ENCODE measurements at regions not wholly inside any gene's neighbourhood (a gene's known extent, or its start where the extent isn't known, plus 50 kb on each side); places are given as distances from the start of the nearest gene placed in this dataset.

DNA sequence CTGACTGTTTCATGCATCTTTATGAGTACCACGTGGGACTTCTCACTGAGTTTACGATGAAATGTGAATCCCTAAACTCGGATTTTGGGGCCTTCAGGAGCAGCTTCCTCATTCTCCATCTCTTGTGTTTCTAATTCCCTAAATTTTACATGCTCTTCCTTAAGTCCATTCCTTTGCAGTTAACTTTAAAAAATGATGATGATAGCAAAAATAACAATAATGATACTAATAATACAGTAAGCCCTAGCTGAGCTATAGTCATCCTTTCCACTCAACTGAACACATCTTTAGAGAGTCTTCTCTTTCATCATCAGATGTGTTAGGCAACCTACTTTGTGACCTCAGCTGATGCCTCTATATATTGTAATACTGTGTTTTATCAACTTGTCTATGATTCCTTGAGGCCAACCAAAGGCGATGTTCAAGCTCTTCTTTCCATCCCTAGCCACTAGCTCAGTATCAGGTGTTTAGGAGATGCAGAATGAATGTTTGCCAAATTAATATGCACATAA lies 1196.4 kb downstream of the VRK1 start:
- H3K9ac ChIP-seq: no peak overlapping the region
- no peak for TF ChIP-seq NFIC (IDR thresholded peaks at IDR 0.05; ENCODE audit: borderline replicate concordance)
- TF ChIP-seq, protein P1, sequence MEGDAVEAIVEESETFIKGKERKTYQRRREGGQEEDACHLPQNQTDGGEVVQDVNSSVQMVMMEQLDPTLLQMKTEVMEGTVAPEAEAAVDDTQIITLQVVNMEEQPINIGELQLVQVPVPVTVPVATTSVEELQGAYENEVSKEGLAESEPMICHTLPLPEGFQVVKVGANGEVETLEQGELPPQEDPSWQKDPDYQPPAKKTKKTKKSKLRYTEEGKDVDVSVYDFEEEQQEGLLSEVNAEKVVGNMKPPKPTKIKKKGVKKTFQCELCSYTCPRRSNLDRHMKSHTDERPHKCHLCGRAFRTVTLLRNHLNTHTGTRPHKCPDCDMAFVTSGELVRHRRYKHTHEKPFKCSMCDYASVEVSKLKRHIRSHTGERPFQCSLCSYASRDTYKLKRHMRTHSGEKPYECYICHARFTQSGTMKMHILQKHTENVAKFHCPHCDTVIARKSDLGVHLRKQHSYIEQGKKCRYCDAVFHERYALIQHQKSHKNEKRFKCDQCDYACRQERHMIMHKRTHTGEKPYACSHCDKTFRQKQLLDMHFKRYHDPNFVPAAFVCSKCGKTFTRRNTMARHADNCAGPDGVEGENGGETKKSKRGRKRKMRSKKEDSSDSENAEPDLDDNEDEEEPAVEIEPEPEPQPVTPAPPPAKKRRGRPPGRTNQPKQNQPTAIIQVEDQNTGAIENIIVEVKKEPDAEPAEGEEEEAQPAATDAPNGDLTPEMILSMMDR (IDR thresholded peaks at IDR 0.05): no peak
- TF ChIP-seq, protein P2, sequence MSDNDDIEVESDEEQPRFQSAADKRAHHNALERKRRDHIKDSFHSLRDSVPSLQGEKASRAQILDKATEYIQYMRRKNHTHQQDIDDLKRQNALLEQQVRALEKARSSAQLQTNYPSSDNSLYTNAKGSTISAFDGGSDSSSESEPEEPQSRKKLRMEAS (IDR thresholded peaks at IDR 0.05; ENCODE audit: low read depth): no peak
- no peak for TF ChIP-seq POLR2AphosphoS5 (IDR thresholded peaks at IDR 0.05; ENCODE audit: low read depth, low read length)
- TF ChIP-seq GABPA (IDR thresholded peaks at IDR 0.05; ENCODE audit: low read depth): no peak
- no peak for TF ChIP-seq SIN3A (IDR thresholded peaks at IDR 0.05; ENCODE audit: borderline replicate concordance, low read depth, low read length)
- TF ChIP-seq, protein P3, sequence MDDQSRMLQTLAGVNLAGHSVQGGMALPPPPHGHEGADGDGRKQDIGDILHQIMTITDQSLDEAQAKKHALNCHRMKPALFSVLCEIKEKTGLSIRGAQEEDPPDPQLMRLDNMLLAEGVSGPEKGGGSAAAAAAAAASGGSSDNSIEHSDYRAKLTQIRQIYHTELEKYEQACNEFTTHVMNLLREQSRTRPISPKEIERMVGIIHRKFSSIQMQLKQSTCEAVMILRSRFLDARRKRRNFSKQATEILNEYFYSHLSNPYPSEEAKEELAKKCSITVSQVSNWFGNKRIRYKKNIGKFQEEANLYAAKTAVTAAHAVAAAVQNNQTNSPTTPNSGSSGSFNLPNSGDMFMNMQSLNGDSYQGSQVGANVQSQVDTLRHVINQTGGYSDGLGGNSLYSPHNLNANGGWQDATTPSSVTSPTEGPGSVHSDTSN (IDR thresholded peaks at IDR 0.05): no peak
- TF ChIP-seq FOXJ3 (CRISPR knock-in tag; IDR thresholded peaks at IDR 0.05): no peak
- no peak for TF ChIP-seq RFX5 (IDR thresholded peaks at IDR 0.05; ENCODE audit: low read length)
- TF ChIP-seq RCOR1 (IDR thresholded peaks at IDR 0.05; ENCODE audit: low read length): no peak
- TF ChIP-seq EP300 (IDR thresholded peaks at IDR 0.05; ENCODE audit: borderline replicate concordance in 1 of 2, low read depth in 1 of 2, low read length in 1 of 2): no peak
- no peak for TF ChIP-seq TCF12 (IDR thresholded peaks at IDR 0.05)
- TF ChIP-seq, protein P4, sequence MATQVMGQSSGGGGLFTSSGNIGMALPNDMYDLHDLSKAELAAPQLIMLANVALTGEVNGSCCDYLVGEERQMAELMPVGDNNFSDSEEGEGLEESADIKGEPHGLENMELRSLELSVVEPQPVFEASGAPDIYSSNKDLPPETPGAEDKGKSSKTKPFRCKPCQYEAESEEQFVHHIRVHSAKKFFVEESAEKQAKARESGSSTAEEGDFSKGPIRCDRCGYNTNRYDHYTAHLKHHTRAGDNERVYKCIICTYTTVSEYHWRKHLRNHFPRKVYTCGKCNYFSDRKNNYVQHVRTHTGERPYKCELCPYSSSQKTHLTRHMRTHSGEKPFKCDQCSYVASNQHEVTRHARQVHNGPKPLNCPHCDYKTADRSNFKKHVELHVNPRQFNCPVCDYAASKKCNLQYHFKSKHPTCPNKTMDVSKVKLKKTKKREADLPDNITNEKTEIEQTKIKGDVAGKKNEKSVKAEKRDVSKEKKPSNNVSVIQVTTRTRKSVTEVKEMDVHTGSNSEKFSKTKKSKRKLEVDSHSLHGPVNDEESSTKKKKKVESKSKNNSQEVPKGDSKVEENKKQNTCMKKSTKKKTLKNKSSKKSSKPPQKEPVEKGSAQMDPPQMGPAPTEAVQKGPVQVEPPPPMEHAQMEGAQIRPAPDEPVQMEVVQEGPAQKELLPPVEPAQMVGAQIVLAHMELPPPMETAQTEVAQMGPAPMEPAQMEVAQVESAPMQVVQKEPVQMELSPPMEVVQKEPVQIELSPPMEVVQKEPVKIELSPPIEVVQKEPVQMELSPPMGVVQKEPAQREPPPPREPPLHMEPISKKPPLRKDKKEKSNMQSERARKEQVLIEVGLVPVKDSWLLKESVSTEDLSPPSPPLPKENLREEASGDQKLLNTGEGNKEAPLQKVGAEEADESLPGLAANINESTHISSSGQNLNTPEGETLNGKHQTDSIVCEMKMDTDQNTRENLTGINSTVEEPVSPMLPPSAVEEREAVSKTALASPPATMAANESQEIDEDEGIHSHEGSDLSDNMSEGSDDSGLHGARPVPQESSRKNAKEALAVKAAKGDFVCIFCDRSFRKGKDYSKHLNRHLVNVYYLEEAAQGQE (IDR thresholded peaks at IDR 0.05; ENCODE audit: low read depth, low read length): no peak
- TF ChIP-seq TEAD4 (IDR thresholded peaks at IDR 0.05; ENCODE audit: borderline replicate concordance, insufficient read depth): no peak
- TF ChIP-seq MEF2A (IDR thresholded peaks at IDR 0.05; ENCODE audit: borderline replicate concordance, low read depth): no peak
- TF ChIP-seq, protein P5, sequence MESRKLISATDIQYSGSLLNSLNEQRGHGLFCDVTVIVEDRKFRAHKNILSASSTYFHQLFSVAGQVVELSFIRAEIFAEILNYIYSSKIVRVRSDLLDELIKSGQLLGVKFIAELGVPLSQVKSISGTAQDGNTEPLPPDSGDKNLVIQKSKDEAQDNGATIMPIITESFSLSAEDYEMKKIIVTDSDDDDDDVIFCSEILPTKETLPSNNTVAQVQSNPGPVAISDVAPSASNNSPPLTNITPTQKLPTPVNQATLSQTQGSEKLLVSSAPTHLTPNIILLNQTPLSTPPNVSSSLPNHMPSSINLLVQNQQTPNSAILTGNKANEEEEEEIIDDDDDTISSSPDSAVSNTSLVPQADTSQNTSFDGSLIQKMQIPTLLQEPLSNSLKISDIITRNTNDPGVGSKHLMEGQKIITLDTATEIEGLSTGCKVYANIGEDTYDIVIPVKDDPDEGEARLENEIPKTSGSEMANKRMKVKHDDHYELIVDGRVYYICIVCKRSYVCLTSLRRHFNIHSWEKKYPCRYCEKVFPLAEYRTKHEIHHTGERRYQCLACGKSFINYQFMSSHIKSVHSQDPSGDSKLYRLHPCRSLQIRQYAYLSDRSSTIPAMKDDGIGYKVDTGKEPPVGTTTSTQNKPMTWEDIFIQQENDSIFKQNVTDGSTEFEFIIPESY (IDR thresholded peaks at IDR 0.05; ENCODE audit: borderline replicate concordance, low read depth): no peak
- no peak for TF ChIP-seq GATA2 (CRISPR knock-in tag; IDR thresholded peaks at IDR 0.05)
- TF ChIP-seq, protein P6, sequence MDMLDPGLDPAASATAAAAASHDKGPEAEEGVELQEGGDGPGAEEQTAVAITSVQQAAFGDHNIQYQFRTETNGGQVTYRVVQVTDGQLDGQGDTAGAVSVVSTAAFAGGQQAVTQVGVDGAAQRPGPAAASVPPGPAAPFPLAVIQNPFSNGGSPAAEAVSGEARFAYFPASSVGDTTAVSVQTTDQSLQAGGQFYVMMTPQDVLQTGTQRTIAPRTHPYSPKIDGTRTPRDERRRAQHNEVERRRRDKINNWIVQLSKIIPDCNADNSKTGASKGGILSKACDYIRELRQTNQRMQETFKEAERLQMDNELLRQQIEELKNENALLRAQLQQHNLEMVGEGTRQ (IDR thresholded peaks at IDR 0.05; ENCODE audit: borderline replicate concordance, low read depth, low read length): no peak
- TF ChIP-seq TAF1 (IDR thresholded peaks at IDR 0.05; ENCODE audit: borderline replicate concordance, low read depth, low read length): no peak
- H3K79me2 ChIP-seq (ENCODE audit: insufficient read depth): no peaks in the 10 kb centered on the region
- no peak overlapping the region for H3K4me2 ChIP-seq
- H3F3A ChIP-seq (replicated peaks; ENCODE audit: insufficient read depth): no peaks in the 10 kb centered on the region
- H2AFZ ChIP-seq (ENCODE audit: low read depth): no peak overlapping the region
- no peak overlapping the region for H3K4me3 ChIP-seq (ENCODE audit: low read depth in 2 of 2, low read length in 1 of 2)
- H3K27me3 ChIP-seq (ENCODE audit: insufficient read depth): no peaks in the 10 kb centered on the region
- no peak for DNase-seq
- WGBS (ENCODE audit: low lambda C conversion rate): 1% methylated on average over 4 of the region's 4 CpGs
- H3K4me1 ChIP-seq (ENCODE audit: control insufficient read depth in 1 of 2, insufficient read depth in 2 of 2, low read depth in 1 of 2, low read length in 1 of 2): no peaks in the 10 kb centered on the region
- no peaks in the 10 kb centered on the region for H3K36me3 ChIP-seq (replicated peaks in 1 of 2; ENCODE audit: control insufficient read depth in 1 of 2, insufficient read depth in 2 of 2, low read length in 1 of 2)
- H3K9me2 ChIP-seq: no peaks in the 10 kb centered on the region
- ChIA-PET CTCF (no interaction called here), POLR2A (no interaction called here)
- no peaks in the 10 kb centered on the region for H4K20me1 ChIP-seq (ENCODE audit: insufficient read depth)
- H3K27ac ChIP-seq (ENCODE audit: low read depth in 2 of 2, low read length in 1 of 2): no peak overlapping the region
- H3K9me3 ChIP-seq: no peaks in the 10 kb centered on the region

All from SK-N-SH (cell line).